Activated CD4-positive, alpha-beta T cell treated with anti-CD3 and anti-CD28 coated beads, Interleukin-2, amount 50 U/mL, for 48 hours (primary cell): ENCODE measurements at regions not wholly inside any gene's neighbourhood (a gene's known extent, or its start where the extent isn't known, plus 50 kb on each side); places are given as distances from the start of the nearest gene placed in this dataset.
"Not testable (repeated sequence)": the region's sequence is repeated elsewhere in the genome, so short reads cannot be mapped to it uniquely, and the experiment has no call there.

ENCODE experiments used
- DNase-seq, 2 experiments: peaks; one replicate each; pipeline ENCODE4 v3.0.0-alpha.2; 2020

GRCh38 chr2:129004485-129004884 is 685.8 kb upstream of the HS6ST1 start:
- DNase-seq: no peak

DNA sequence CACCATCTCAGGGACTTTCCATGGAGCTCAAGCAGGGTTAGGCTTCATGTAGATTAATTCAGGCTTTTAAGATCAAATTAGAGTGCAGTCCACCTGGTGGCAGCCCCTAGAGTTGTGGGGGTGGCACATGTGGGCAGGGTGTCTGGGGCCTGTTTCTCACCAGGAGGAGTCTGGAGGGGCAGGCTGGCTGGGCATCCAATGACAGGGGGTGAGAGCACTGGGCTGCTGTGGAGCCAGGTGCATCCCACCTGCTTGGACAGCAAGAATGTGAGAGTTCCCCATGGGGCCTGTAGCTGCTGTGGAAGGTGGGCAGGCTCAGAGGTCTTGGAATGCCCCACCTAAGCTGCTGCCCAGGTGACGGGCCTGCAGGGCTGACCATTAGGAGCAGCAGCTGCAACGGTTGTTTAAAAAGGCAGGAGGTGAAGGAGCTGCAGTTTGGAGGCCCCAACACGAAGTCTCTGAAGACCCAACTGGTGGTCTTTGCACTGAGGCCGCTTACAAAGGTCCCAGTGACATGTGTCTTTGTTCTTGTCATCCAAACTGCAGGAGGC is 686.3 kb upstream of the HS6ST1 start:
- no peak for DNase-seq

- no peak for DNase-seq
Observed at GRCh38 chr2:129006135-129006886, 687.6 kb upstream of the HS6ST1 start.

DNA sequence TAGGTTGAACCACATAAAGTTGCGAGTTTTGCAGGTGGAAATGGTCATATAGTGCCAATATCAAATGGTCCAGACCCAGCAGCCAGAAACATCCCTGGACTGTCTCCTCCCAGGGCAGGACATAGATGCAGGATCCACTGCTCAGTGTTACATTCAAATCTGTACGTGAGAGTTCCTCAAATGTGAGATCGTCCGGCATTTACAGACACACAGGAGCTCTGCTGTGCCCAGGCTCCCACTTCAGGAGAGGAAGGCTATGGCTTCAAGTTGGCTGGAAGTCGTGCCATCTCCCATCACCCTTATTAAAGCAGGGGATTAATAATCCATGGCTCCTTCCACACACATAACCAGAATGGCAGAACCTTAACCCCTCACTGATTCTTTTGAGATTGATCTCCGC is 688.2 kb upstream of the HS6ST1 start:
- no peak for DNase-seq

GRCh38 chr2:129008055-129008880 is 689.6 kb upstream of the HS6ST1 start:
- DNase-seq: no peak

DNA sequence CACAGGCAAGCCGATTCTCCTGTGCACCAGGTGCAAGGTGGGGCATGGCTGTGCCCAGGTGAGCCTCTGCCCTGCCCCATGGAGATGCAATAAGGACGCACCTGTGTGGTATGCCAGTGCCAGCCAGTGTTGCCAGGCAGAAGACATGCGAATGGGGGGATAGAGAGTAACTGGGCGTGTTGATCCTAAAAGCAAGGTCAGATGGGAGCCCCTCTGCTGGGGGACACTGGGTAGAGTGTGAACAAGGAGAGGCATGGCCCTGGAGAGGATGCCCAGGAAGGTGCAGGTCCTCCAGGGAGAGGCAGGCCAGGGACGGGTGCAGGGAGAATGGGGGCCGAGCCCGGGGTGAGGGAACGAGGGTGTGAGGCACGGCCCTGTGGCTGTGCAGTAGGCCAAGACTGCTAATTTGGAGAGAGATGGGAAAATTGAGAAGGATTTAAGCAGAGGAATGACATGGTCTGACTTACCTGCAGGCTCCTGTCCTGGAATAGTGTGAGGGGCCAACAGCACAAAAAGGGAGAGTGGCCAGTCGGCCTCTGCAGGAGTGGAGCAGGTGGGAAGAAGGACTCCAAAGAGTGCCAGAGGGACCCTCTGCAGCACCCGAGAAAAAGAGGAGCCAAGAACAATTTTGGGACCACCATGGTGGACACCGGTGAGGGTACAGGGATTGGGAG is 690.4 kb upstream of the HS6ST1 start:
- DNase-seq: no peak

- no peak for DNase-seq
Observed at GRCh38 chr2:129009555-129010146, 691.0 kb upstream of the HS6ST1 start.

GRCh38 chr2:129010262-129010661 is 691.6 kb upstream of the HS6ST1 start:
- no peak for DNase-seq

GRCh38 chr2:129011466-129012061 is 692.9 kb upstream of the HS6ST1 start:
- no peak for DNase-seq

GRCh38 chr2:129014432-129014831 is 695.8 kb upstream of the HS6ST1 start:
- no peak for DNase-seq

GRCh38 chr2:129015397-129016285 is 697.0 kb upstream of the HS6ST1 start:
- no peak for DNase-seq

DNA sequence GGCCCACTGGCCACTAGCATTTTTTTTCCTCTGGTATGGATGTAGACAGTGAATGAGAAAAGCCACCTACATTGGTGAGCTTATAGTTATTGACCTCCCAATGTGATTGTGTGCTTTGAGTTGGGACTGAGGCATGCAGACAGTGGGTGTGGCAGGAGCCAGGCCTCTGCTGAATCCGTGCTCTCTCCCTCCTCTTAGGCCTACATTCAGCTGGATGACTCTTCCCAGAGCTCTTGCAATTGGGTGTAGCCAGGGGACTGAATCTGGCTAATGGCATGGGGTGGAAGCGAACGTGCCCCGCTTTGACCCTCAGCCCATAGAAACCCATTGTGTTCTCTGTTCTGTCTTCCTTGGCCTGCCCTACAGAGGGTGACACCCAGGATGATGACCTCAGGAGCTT is 698.3 kb upstream of the HS6ST1 start:
- DNase-seq: no peak

GRCh38 chr2:129024796-129025195 is 706.1 kb upstream of the HS6ST1 start:
- no peak for DNase-seq

GRCh38 chr2:129035992-129036391 is 717.3 kb upstream of the HS6ST1 start:
- DNase-seq: no peak

DNA sequence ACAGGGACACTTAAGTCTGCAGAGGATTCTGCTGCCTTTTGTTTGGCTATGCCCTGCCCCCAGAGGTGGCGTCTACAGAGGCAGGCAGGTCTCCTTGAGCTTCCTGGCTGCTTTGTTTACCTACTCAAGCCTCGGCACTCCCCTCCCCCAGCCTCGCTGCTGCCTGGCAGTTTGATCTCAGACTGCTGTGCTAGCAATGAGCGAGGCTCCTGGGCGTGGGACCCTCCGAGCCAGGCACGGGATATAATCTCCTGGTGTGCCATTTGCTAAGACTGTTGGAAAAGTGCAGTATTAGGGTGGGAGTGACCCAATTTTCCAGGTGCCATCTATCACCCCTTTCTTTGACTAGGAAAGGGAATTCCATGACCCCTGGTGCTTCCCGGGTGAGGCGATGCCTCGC is 725.0 kb upstream of the HS6ST1 start:
- DNase-seq: not testable (repeated sequence)

- DNase-seq: not testable (repeated sequence)
Observed at GRCh38 chr2:129046475-129046874, 727.8 kb upstream of the HS6ST1 start.

DNA sequence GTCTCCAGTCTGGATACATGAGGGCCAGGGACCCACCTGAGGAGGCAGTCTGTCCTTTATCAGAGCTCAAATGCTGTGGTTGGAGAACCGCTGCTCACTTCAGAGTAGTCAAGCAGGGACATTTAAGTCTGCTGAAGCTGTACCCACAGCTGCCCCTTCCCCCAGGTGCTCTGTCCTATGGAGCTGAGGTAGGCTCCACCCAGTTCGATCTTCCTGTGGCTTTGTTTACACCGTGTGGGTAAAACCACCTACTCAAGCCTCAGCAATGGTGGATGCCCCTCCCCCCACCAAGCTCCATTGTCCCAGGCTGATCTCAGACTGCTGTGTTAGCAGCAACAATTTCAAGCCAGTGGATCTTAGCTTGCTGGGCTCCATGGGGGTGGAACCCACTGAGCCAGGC is 731.4 kb upstream of the HS6ST1 start:
- DNase-seq: no peak

DNA sequence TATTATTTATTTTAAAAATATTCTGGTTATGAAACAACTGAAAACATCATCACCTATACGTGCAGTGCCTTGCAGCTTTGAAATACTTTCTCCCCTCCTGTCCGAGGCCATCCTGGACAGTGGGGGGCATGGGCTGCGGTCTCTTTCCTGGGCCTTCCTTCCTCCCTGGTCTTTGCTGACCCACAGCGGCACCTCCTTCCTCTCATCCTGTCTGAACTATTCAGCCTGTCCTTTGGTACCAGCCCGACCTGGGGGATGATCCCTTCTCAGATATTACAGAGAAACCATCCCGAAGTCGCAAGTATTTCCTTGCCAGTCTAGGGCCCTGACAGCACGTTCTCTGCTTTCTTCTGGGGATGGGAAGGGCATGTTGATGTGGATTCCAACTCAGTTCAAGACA is 736.6 kb upstream of the HS6ST1 start:
- DNase-seq: no peak

DNA sequence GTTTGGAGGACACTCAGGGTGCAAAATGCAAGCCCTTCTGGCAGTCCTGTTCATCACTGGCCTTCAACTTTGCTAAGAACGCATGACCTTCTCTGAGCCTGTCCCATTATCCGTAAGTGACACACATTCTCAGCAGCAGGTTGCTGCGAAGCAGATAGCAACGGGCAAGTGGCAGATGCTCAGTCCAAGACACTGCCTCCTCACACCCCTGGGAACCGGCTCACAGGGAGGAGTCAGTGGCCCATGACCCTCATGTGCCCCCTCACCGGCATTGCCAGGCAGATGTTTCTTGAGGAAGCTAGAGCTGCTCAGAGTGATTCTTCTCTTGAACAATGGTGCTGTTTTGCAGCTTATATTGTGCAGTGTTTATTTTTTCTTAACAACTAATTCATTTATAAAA is 737.2 kb upstream of the HS6ST1 start:
- DNase-seq: no peak

- no peak for DNase-seq
Observed at GRCh38 chr2:129056309-129056958, 737.8 kb upstream of the HS6ST1 start.

DNA sequence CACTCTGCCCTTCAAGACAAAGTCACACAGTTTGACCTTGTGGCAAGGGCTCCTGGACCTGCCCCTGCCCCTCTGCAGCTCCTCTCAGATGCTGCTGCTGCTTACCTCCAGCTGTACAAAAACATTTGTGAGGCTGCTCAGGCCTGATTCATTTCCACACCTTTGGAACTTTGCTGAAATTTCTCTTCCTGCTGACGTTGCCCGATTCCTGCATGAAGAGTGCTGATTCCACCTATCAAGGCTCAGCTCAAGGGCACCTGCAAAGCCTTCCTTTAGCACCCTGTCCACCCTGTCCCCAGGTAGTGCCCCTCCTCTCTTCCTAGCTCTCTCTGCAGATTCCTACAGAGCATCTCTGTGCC is 738.3 kb upstream of the HS6ST1 start:
- DNase-seq: no peak
